ENCODE measurements at regions not wholly inside any gene's neighbourhood (a gene's known extent, or its start where the extent isn't known, plus 50 kb on each side); places are given as distances from the start of the nearest gene placed in this dataset.
A peak's percentile ranks its signal among the peaks of the same experiment; 100 is the strongest.

GRCh38 chr1:81695741-81696140 lies 105.0 kb upstream of the ADGRL2 start:
- peak; percentile 23 for DNase-seq

GRCh38 chr1:81693316-81693715 lies 107.4 kb upstream of the ADGRL2 start:
- DNase-seq = no peak

- DNase-seq = no peak
Measured at GRCh38 chr1:81690676-81691453, 109.9 kb upstream of the ADGRL2 start.

GRCh38 chr1:81689531-81689941 lies 111.2 kb upstream of the ADGRL2 start:
- DNase-seq = no peak

- DNase-seq = no peak
Measured at GRCh38 chr1:81682490-81682889, 118.2 kb upstream of the ADGRL2 start.

GRCh38 chr1:81681601-81682266 lies 119.0 kb upstream of the ADGRL2 start:
- peak; percentile 68 for DNase-seq

GRCh38 chr1:81681114-81681513 lies 119.6 kb upstream of the ADGRL2 start:
- DNase-seq = no peak

GRCh38 chr1:81679942-81680341 lies 120.8 kb upstream of the ADGRL2 start:
- no peak for DNase-seq

- no peak for DNase-seq
Measured at GRCh38 chr1:81678779-81679178, 122.0 kb upstream of the ADGRL2 start.

- no peak for DNase-seq
Measured at GRCh38 chr1:81672766-81673165, 128.0 kb upstream of the ADGRL2 start.

- no peak for DNase-seq
Measured at GRCh38 chr1:81671038-81671437, 129.7 kb upstream of the ADGRL2 start.

- peak; percentile 17 for DNase-seq
Measured at GRCh38 chr1:81670286-81670685, 130.4 kb upstream of the ADGRL2 start.

GRCh38 chr1:81666586-81666985 lies 134.1 kb upstream of the ADGRL2 start:
- DNase-seq = no peak

GRCh38 chr1:81664341-81664740 lies 136.4 kb upstream of the ADGRL2 start:
- DNase-seq = no peak

GRCh38 chr1:81662913-81663526 lies 137.7 kb upstream of the ADGRL2 start:
- DNase-seq = no peak

GRCh38 chr1:81660286-81660685 lies 140.4 kb upstream of the ADGRL2 start:
- DNase-seq = no peak

GRCh38 chr1:81654657-81655056 lies 146.1 kb upstream of the ADGRL2 start:
- DNase-seq = no peak

- DNase-seq = no peak
Measured at GRCh38 chr1:81654147-81654546, 146.6 kb upstream of the ADGRL2 start.

GRCh38 chr1:81650776-81651175 lies 150.0 kb upstream of the ADGRL2 start:
- DNase-seq = peak; percentile 77

- DNase-seq = no peak
Measured at GRCh38 chr1:81635816-81636215, 164.9 kb upstream of the ADGRL2 start.

- no peak for DNase-seq
Measured at GRCh38 chr1:81634294-81634693, 166.4 kb upstream of the ADGRL2 start.

GRCh38 chr1:81619156-81619555 lies 181.6 kb upstream of the ADGRL2 start:
- no peak for DNase-seq

- DNase-seq = no peak
Measured at GRCh38 chr1:81618376-81618775, 182.4 kb upstream of the ADGRL2 start.

GRCh38 chr1:81617308-81617967 lies 183.3 kb upstream of the ADGRL2 start:
- no peak for DNase-seq

Measured in NCI-H1105 treated with DMSO at 0.1 percent for 48 hours (cell line).